ENCODE measurements at regions not wholly inside any gene's neighbourhood (a gene's known extent, or its start where the extent isn't known, plus 50 kb on each side); places are given as distances from the start of the nearest gene placed in this dataset.

GRCh38 chr10:128211953-128212727 lies 85.9 kb upstream of the MKI67 start:
- Histone ChIP-seq H3K4me1 (peaks cover 0 to 18% (median 10%) of the 10 kb centered on the region in 4 donors), H3K27me3 (no peaks in the 10 kb centered on the region), H3K4me3 (peak overlapping the region in 2 of 4 donors; percentile 25 to 31), H3K27ac (no peak overlapping the region), H3K9me3 (no peaks in the 10 kb centered on the region), H3K36me3 (no peaks in the 10 kb centered on the region)
- DNase-seq = peak; percentile 85
- intact Hi-C loops (cut with DNase I) = loop anchor here (5.0 kb wide), 1 partner anchor 1760 kb away; no protein-coding TSS in a partner anchor
- 18 to 22% methylated on average over 32 of the region's 32 CpGs for WGBS, 2 donors
- no peak for TF ChIP-seq POLR2AphosphoS5 (IDR thresholded peaks at IDR 0.05)
- TF ChIP-seq CTCF (IDR thresholded peaks at IDR 0.05) = peak; percentile 53 to 97 (median 74)

GRCh38 chr10:128213156-128213555 lies 86.9 kb upstream of the MKI67 start:
- no peaks in the 10 kb centered on the region for H3K27me3 ChIP-seq
- DNase-seq = no peak
- 86 to 90% methylated on average over 7 of the region's 7 CpGs for WGBS, 2 donors
- no peak overlapping the region for H3K4me3 ChIP-seq
- H3K4me1 ChIP-seq = peaks cover 0 to 18% (median 10%) of the 10 kb centered on the region in 4 donors
- no peak overlapping the region for H3K27ac ChIP-seq
- TF ChIP-seq EP300 (IDR thresholded peaks at IDR 0.05) (no peak), CTCF (IDR thresholded peaks at IDR 0.05) (no peak), POLR2AphosphoS5 (IDR thresholded peaks at IDR 0.05) (no peak), POLR2A (IDR thresholded peaks at IDR 0.05) (no peak)
- H3K36me3 ChIP-seq = no peaks in the 10 kb centered on the region
- intact Hi-C loops (cut with DNase I) = loop anchor here (5.0 kb wide), 1 partner anchor 1759 kb away; no protein-coding TSS in a partner anchor
- H3K9me3 ChIP-seq = no peaks in the 10 kb centered on the region

- Histone ChIP-seq H3K4me3 (no peak overlapping the region), H3K27me3 (no peaks in the 10 kb centered on the region), H3K36me3 (no peaks in the 10 kb centered on the region), H3K9me3 (no peaks in the 10 kb centered on the region), H3K4me1 (peaks cover 0 to 8% (median 4%) of the 10 kb centered on the region in 4 donors), H3K27ac (no peak overlapping the region)
- intact Hi-C loops (cut with DNase I) = no loop called here
- TF ChIP-seq POLR2AphosphoS5 (IDR thresholded peaks at IDR 0.05) (no peak), EP300 (IDR thresholded peaks at IDR 0.05) (no peak), POLR2A (IDR thresholded peaks at IDR 0.05) (no peak), CTCF (IDR thresholded peaks at IDR 0.05) (no peak)
- WGBS, 2 donors = 88 to 90% methylated on average over 8 of the region's 8 CpGs
- no peak for DNase-seq
These were observed 89.5 kb upstream of the MKI67 start for GRCh38 chr10:128215733-128216132.

GRCh38 chr10:128217136-128217535 lies 90.9 kb upstream of the MKI67 start:
- peaks cover 0 to 2% (median under 1%) of the 10 kb centered on the region in 4 donors for H3K4me1 ChIP-seq
- no peaks in the 10 kb centered on the region for H3K36me3 ChIP-seq
- WGBS, 2 donors = 87 to 93% methylated on average over 7 of the region's 7 CpGs
- intact Hi-C loops (cut with DNase I) = no loop called here
- no peaks in the 10 kb centered on the region for H3K9me3 ChIP-seq
- TF ChIP-seq POLR2AphosphoS5 (IDR thresholded peaks at IDR 0.05) = no peak
- no peak for TF ChIP-seq EP300 (IDR thresholded peaks at IDR 0.05)
- TF ChIP-seq POLR2A (IDR thresholded peaks at IDR 0.05) = no peak
- no peak for TF ChIP-seq CTCF (IDR thresholded peaks at IDR 0.05)
- H3K27ac ChIP-seq = no peak overlapping the region
- no peaks in the 10 kb centered on the region for H3K27me3 ChIP-seq
- no peak for DNase-seq
- no peak overlapping the region for H3K4me3 ChIP-seq

Data from sigmoid colon (tissue), 6 donors.